SK-N-SH (cell line): ENCODE measurements at regions not wholly inside any gene's neighbourhood (a gene's known extent, or its start where the extent isn't known, plus 50 kb on each side); places are given as distances from the start of the nearest gene placed in this dataset.

Experiments used
- CTCF ChIA-PET: fragments of 300-600, 350-600 bp; formaldehyde crosslinking; extraction: SDS; loops from one replicate; lab custom pipeline; 2021; lab: Yijun Ruan, JAX
- POLR2A ChIA-PET: fragments of 350-600 bp; sonication (Branson Sonifier 250); formaldehyde crosslinking; extraction: SDS; loops from one replicate; lab custom pipeline; 2020; ENCODE audit warnings: antibody characterized with exemption, inconsistent platforms; lab: Yijun Ruan, JAX
- DNase-seq: peaks from one replicate; pipeline ENCODE4 v3.0.0; 2012
- H2AFZ ChIP-seq: fragments of 200-600 bp; sonication (generic); 2 replicates; pipeline ENCODE4 v1.8.1; 2016; ENCODE audit warnings: antibody characterized with exemption, mild to moderate bottlenecking, low read depth
- H3F3A ChIP-seq: fragments of 200-600 bp; sonication (generic); replicated peaks from 2 replicates; pipeline ENCODE3; 2016; ENCODE audit warnings: antibody characterized with exemption, mild to moderate bottlenecking; ENCODE audit not compliant: insufficient read depth
- H3K27ac ChIP-seq, 2 experiments: fragments of 200-500 bp in 1 of 2; fragments of 200-600 bp in 1 of 2; sonication (Bioruptor generic) in 1 of 2; sonication (generic), shearing (Covaris generic) in 1 of 2; 2 replicates each; pipeline versions ENCODE4 v1.5.1 to v1.6.1; 2014 to 2016; ENCODE audit warnings: low read depth in 2 of 2, inconsistent platforms in 1 of 2, low read length in 1 of 2, mild to moderate bottlenecking in 1 of 2, mixed read lengths in 1 of 2
- H3K27me3 ChIP-seq: fragments of 200-600 bp; sonication (generic), shearing (Covaris generic); 2 replicates; pipeline ENCODE4 v1.6.1; 2016; ENCODE audit warnings: mixed run types; ENCODE audit not compliant: insufficient read depth
- H3K36me3 ChIP-seq, 2 experiments: fragments of 200-500 bp in 1 of 2; fragments of 200-600 bp in 1 of 2; sonication (Bioruptor generic) in 1 of 2; sonication (generic) in 1 of 2; replicated peaks in 1 of 2; 2 replicates each; pipeline versions ENCODE3 to v1.5.1; 2014 to 2016; ENCODE audit warnings: low read length in 1 of 2, mild to moderate bottlenecking in 1 of 2; ENCODE audit not compliant: insufficient read depth in 2 of 2, control insufficient read depth in 1 of 2
- H3K4me1 ChIP-seq, 2 experiments: fragments of 200-500 bp in 1 of 2; fragments of 200-600 bp in 1 of 2; sonication (Bioruptor generic) in 1 of 2; sonication (generic), shearing (Covaris generic) in 1 of 2; 2 replicates each; pipeline versions ENCODE4 v1.5.1 to v1.6.1; 2014 to 2016; ENCODE audit warnings: low read depth in 1 of 2, low read length in 1 of 2, mixed run types in 1 of 2; ENCODE audit not compliant: insufficient read depth in 2 of 2, control insufficient read depth in 1 of 2
- H3K4me2 ChIP-seq: fragments of 200-600 bp; sonication (generic), shearing (Covaris generic); 2 replicates; pipeline ENCODE4 v1.6.1; 2017; ENCODE audit warnings: mixed run types
- H3K4me3 ChIP-seq, 2 experiments: fragments of 200-500 bp in 1 of 2; fragments of 200-600 bp in 1 of 2; sonication (Bioruptor generic) in 1 of 2; sonication (generic), shearing (Covaris generic) in 1 of 2; 2 replicates each; pipeline versions ENCODE4 v1.5.1 to v1.8.1; 2014 to 2016; ENCODE audit warnings: low read depth in 2 of 2, inconsistent platforms in 1 of 2, low read length in 1 of 2, mild to moderate bottlenecking in 1 of 2, mixed read lengths in 1 of 2, moderate library complexity in 1 of 2
- H3K79me2 ChIP-seq: fragments of 200-600 bp; sonication (generic); 2 replicates; pipeline ENCODE4 v1.8.1; 2017; ENCODE audit warnings: mild to moderate bottlenecking; ENCODE audit not compliant: insufficient read depth
- H3K9ac ChIP-seq: fragments of 200-600 bp; sonication (generic); 2 replicates; pipeline ENCODE4 v1.6.1; 2017; ENCODE audit warnings: mixed run types
- H3K9me2 ChIP-seq: fragments of 200-600 bp; sonication (generic); 2 replicates; pipeline ENCODE4 v1.6.1; 2017; ENCODE audit warnings: mixed run types
- H3K9me3 ChIP-seq: fragments of 200-600 bp; sonication (generic); 2 replicates; pipeline ENCODE4 v1.6.1; 2017; ENCODE audit warnings: mixed run types, mild to moderate bottlenecking, moderate library complexity
- H4K20me1 ChIP-seq: fragments of 200-600 bp; sonication (generic); 2 replicates; pipeline ENCODE4 v1.6.1; 2017; ENCODE audit warnings: mild to moderate bottlenecking, mixed run types; ENCODE audit not compliant: insufficient read depth
- CTCF ChIP-seq: fragments of 200-600 bp; sonication (generic); IDR thresholded peaks from 2 replicates; pipeline ENCODE4 v1.6.1; 2017; ENCODE audit warnings: antibody characterized with exemption, mild to moderate bottlenecking, moderate library complexity
- ELF1 ChIP-seq: IDR thresholded peaks from 2 replicates; pipeline ENCODE4 v1.4.0; 2012
- EP300 ChIP-seq, 2 experiments: IDR thresholded peaks; 2 replicates each; pipeline versions ENCODE4 v1.4.0 to v1.6.1; 2012; ENCODE audit warnings: borderline replicate concordance in 1 of 2, low read depth in 1 of 2, low read length in 1 of 2
- FOXJ3 ChIP-seq: sonication (generic); formaldehyde crosslinking; IDR thresholded peaks from 2 replicates; pipeline ENCODE4 v1.5.1; 2020; ENCODE audit warnings: mild to moderate bottlenecking, missing genetic modification reagents
- GATA2 ChIP-seq: sonication (generic); formaldehyde crosslinking; IDR thresholded peaks from 2 replicates; pipeline ENCODE4 v1.5.0; 2020; ENCODE audit warnings: mild to moderate bottlenecking, missing genetic modification reagents
- JUND ChIP-seq: IDR thresholded peaks from 2 replicates; pipeline ENCODE4 v1.4.0; 2012
- NFIC ChIP-seq: IDR thresholded peaks from 2 replicates; pipeline ENCODE4 v1.4.0; 2012; ENCODE audit warnings: borderline replicate concordance
- NRF1 ChIP-seq: IDR thresholded peaks from 2 replicates; pipeline ENCODE4 v1.6.1; 2012; ENCODE audit warnings: low read depth, mild to moderate bottlenecking, low read length
- PBX3 ChIP-seq: IDR thresholded peaks from 2 replicates; pipeline ENCODE4; 2012
- POLR2AphosphoS5 ChIP-seq: IDR thresholded peaks from 2 replicates; pipeline ENCODE4 v1.6.1; 2012; ENCODE audit warnings: low read depth, low read length
- REST ChIP-seq: IDR thresholded peaks from 2 replicates; pipeline ENCODE4 v1.6.1; 2012; ENCODE audit warnings: mild to moderate bottlenecking, low read depth, low read length, moderate library complexity
- RFX5 ChIP-seq: IDR thresholded peaks from 2 replicates; pipeline ENCODE4 v1.6.1; 2012; ENCODE audit warnings: mild to moderate bottlenecking, improper control_type of control experiment, low read length
- SIN3A ChIP-seq: IDR thresholded peaks from 2 replicates; pipeline ENCODE4 v1.6.1; 2012; ENCODE audit warnings: low read depth, mild to moderate bottlenecking, low read length, moderate library complexity, borderline replicate concordance
- SMC3 ChIP-seq: IDR thresholded peaks from 2 replicates; pipeline ENCODE4 v1.6.1; 2012; ENCODE audit warnings: low read depth, low read length, improper control_type of control experiment
- TAF1 ChIP-seq: IDR thresholded peaks from 2 replicates; pipeline ENCODE4 v1.6.1; 2012; ENCODE audit warnings: low read depth, mild to moderate bottlenecking, low read length, moderate library complexity, borderline replicate concordance
- TCF12 ChIP-seq: IDR thresholded peaks from 2 replicates; pipeline ENCODE4 v1.4.0; 2012
- TEAD4 ChIP-seq: IDR thresholded peaks from 2 replicates; pipeline ENCODE4 v1.4.0; 2012; ENCODE audit warnings: mild to moderate bottlenecking, borderline replicate concordance; ENCODE audit not compliant: insufficient read depth
- WGBS: methylation state at CpG from one replicate; pipeline ENCODE4 v1.1.6; 2017; ENCODE audit warnings: low lambda C conversion rate; 5-methylcytosine and 5-hydroxymethylcytosine counted together

GRCh38 chrX:125093852-125094251 is 225.8 kb upstream of the TEX13C start:
- no peaks in the 10 kb centered on the region for H4K20me1 ChIP-seq
- CTCF ChIA-PET: interaction anchor here (0.5 kb wide), 1 partner anchor 52 kb away, joined by 3 read pairs; no protein-coding TSS in a partner anchor
- 4% methylated on average over 3 of the region's 3 CpGs for WGBS

GRCh38 chrX:125094901-125095300 is 224.8 kb upstream of the TEX13C start:
- H4K20me1 ChIP-seq: no peaks in the 10 kb centered on the region
- POLR2A ChIA-PET: no interaction called here
- H3K4me3 ChIP-seq: no peak overlapping the region
- H3K9me3 ChIP-seq: no peaks in the 10 kb centered on the region
- no peaks in the 10 kb centered on the region for H3F3A ChIP-seq
- CTCF ChIA-PET: no interaction called here
- H3K79me2 ChIP-seq: no peaks in the 10 kb centered on the region
- no peak for DNase-seq
- H3K4me1 ChIP-seq: no peaks in the 10 kb centered on the region
- TF ChIP-seq TAF1: no peak
- TF ChIP-seq NFIC: no peak
- TF ChIP-seq SIN3A: no peak
- no peak for TF ChIP-seq EP300 (IDR thresholded peaks at IDR 0.05; ENCODE audit: borderline replicate concordance in 1 of 2, low read depth in 1 of 2, low read length in 1 of 2)
- no peak for TF ChIP-seq ELF1
- TF ChIP-seq CTCF: no peak
- TF ChIP-seq FOXJ3: no peak
- no peak for TF ChIP-seq POLR2AphosphoS5
- no peak for TF ChIP-seq GATA2 (CRISPR knock-in tag)
- no peak for TF ChIP-seq SMC3
- TF ChIP-seq TEAD4: no peak
- no peak for TF ChIP-seq REST
- TF ChIP-seq JUND: no peak
- H3K27me3 ChIP-seq: no peaks in the 10 kb centered on the region
- H3K4me2 ChIP-seq: no peak overlapping the region
- H3K36me3 ChIP-seq: no peaks in the 10 kb centered on the region
- H3K9me2 ChIP-seq: no peaks in the 10 kb centered on the region
- H3K9ac ChIP-seq: no peak overlapping the region
- no peak overlapping the region for H2AFZ ChIP-seq
- H3K27ac ChIP-seq: no peak overlapping the region

More at GRCh38 chrX:125093852-125094251, 225.8 kb upstream of the TEX13C start:
- Histone ChIP-seq H3K4me2 (no peak overlapping the region), H3K4me3 (no peak overlapping the region), H3K9me2 (no peaks in the 10 kb centered on the region), H3K27ac (no peak overlapping the region), H3K4me1 (no peaks in the 10 kb centered on the region), H3K9ac (no peak overlapping the region), H3K36me3 (no peaks in the 10 kb centered on the region), H2AFZ (no peak overlapping the region), H3F3A (no peaks in the 10 kb centered on the region), H3K27me3 (no peaks in the 10 kb centered on the region), H3K9me3 (no peaks in the 10 kb centered on the region), H3K79me2 (no peaks in the 10 kb centered on the region)
- DNase-seq: no peak
- TF ChIP-seq TCF12 (no peak), POLR2AphosphoS5 (no peak), TAF1 (no peak), PBX3 (no peak), NRF1 (no peak), RFX5 (no peak)
- POLR2A ChIA-PET: no interaction called here
